GM18858 (cell line): ENCODE measurements at regions not wholly inside any gene's neighbourhood (a gene's known extent, or its start where the extent isn't known, plus 50 kb on each side); places are given as distances from the start of the nearest gene placed in this dataset.
"Not testable (repeated sequence)": the region's sequence is repeated elsewhere in the genome, so short reads cannot be mapped to it uniquely, and the experiment has no call there.

Experiments used
- ATAC-seq: cut with Tn5 transposase; IDR thresholded peaks from one replicate; pipeline ENCODE4 v1.9.1; 2021; ENCODE audit not compliant: unreplicated experiment

- ATAC-seq = no peak
These were observed 202.6 kb upstream of the VCX start for GRCh38 chrX:7640392-7640791.

- no peak for ATAC-seq
These were observed 204.8 kb upstream of the VCX start for GRCh38 chrX:7638078-7638710.

- ATAC-seq = no peak
These were observed 205.9 kb upstream of the VCX start for GRCh38 chrX:7637066-7637465.

GRCh38 chrX:7635604-7636003 is 207.4 kb upstream of the VCX start:
- ATAC-seq = no peak

- ATAC-seq = no peak
These were observed 222.4 kb upstream of the VCX start for GRCh38 chrX:7620560-7620959.

- ATAC-seq = no peak
These were observed 225.0 kb upstream of the VCX start for GRCh38 chrX:7617994-7618393.

GRCh38 chrX:7614616-7615015 is 228.4 kb upstream of the VCX start:
- ATAC-seq = no peak

GRCh38 chrX:7608625-7609024 is 234.3 kb upstream of the VCX start:
- not testable (repeated sequence) for ATAC-seq

- ATAC-seq = no peak
These were observed 236.8 kb upstream of the VCX start for GRCh38 chrX:7606039-7606652.

- no peak for ATAC-seq
These were observed 239.6 kb upstream of the VCX start for GRCh38 chrX:7603387-7603786.

- ATAC-seq = no peak
These were observed 246.1 kb upstream of the VCX start for GRCh38 chrX:7596822-7597221.

- not testable (repeated sequence) for ATAC-seq
These were observed 249.6 kb upstream of the VCX start for GRCh38 chrX:7593370-7593769.

GRCh38 chrX:7586126-7586525 is 256.8 kb upstream of the VCX start:
- peak; percentile 82 for ATAC-seq

GRCh38 chrX:7582191-7582590 is 260.8 kb upstream of the VCX start:
- no peak for ATAC-seq

GRCh38 chrX:7580127-7580526 is 262.8 kb upstream of the VCX start:
- ATAC-seq = no peak

- no peak for ATAC-seq
These were observed 268.6 kb upstream of the VCX start for GRCh38 chrX:7574325-7574724.

GRCh38 chrX:7570432-7571029 is 272.4 kb upstream of the VCX start:
- ATAC-seq = no peak

GRCh38 chrX:7568597-7568996 is 274.4 kb upstream of the VCX start:
- no peak for ATAC-seq

GRCh38 chrX:7568130-7568529 is 274.8 kb upstream of the VCX start:
- no peak for ATAC-seq

- no peak for ATAC-seq
These were observed 290.2 kb upstream of the VCX start for GRCh38 chrX:7552760-7553159.

GRCh38 chrX:7546551-7547080 is 296.4 kb upstream of the VCX start:
- ATAC-seq = no peak

GRCh38 chrX:7545564-7545963 is 297.4 kb upstream of the VCX start:
- no peak for ATAC-seq
